ENCODE measurements at regions not wholly inside any gene's neighbourhood (a gene's known extent, or its start where the extent isn't known, plus 50 kb on each side); places are given as distances from the start of the nearest gene placed in this dataset.

GRCh38 chr13:84646957-84647356 lies 764.7 kb upstream of the SLITRK1 start:
- intact Hi-C loops (cut with DNase I) = no loop called here
- no peak for DNase-seq
- no peaks in the 10 kb centered on the region for H3K4me1 ChIP-seq (ENCODE audit: insufficient read depth)
- no peak overlapping the region for H3K27ac ChIP-seq
- H3K9me3 ChIP-seq = no peaks in the 10 kb centered on the region
- no peaks in the 10 kb centered on the region for H3K36me3 ChIP-seq
- no peaks in the 10 kb centered on the region for H3K27me3 ChIP-seq
- 80 to 81% (median 80%) methylated on average over 3 of the region's 3 CpGs for WGBS, 3 donors
- H3K4me3 ChIP-seq = no peak overlapping the region
- TF ChIP-seq POLR2A (IDR thresholded peaks at IDR 0.05) = no peak
- no peak for TF ChIP-seq EP300 (IDR thresholded peaks at IDR 0.05)
- TF ChIP-seq CTCF (IDR thresholded peaks at IDR 0.05) = no peak

GRCh38 chr13:84645196-84646012 lies 763.1 kb upstream of the SLITRK1 start:
- intact Hi-C loops (cut with DNase I) = no loop called here
- Histone ChIP-seq H3K4me1 (ENCODE audit: insufficient read depth) (no peaks in the 10 kb centered on the region), H3K36me3 (no peaks in the 10 kb centered on the region), H3K27me3 (no peaks in the 10 kb centered on the region), H3K27ac (no peak overlapping the region), H3K9me3 (no peaks in the 10 kb centered on the region), H3K4me3 (no peak overlapping the region)
- DNase-seq = no peak
- TF ChIP-seq CTCF (IDR thresholded peaks at IDR 0.05) (no peak), POLR2A (IDR thresholded peaks at IDR 0.05) (no peak)
- 44 to 54% (median 45%) methylated on average over 4 of the region's 4 CpGs for WGBS, 3 donors

- Histone ChIP-seq H3K36me3 (no peaks in the 10 kb centered on the region), H3K9me3 (no peaks in the 10 kb centered on the region), H3K27me3 (no peaks in the 10 kb centered on the region), H3K27ac (no peak overlapping the region), H3K4me1 (ENCODE audit: insufficient read depth) (no peaks in the 10 kb centered on the region), H3K4me3 (no peak overlapping the region)
- DNase-seq = no peak
- intact Hi-C loops (cut with DNase I) = no loop called here
- TF ChIP-seq CTCF (IDR thresholded peaks at IDR 0.05) (no peak), POLR2A (IDR thresholded peaks at IDR 0.05) (no peak), EP300 (IDR thresholded peaks at IDR 0.05) (no peak)
- 93 to 100% (median 96%) methylated on average over 1 of the region's 1 CpG for WGBS, 3 donors
Measured at GRCh38 chr13:84641491-84641890, 759.2 kb upstream of the SLITRK1 start.

GRCh38 chr13:84640691-84641090 lies 758.4 kb upstream of the SLITRK1 start:
- Histone ChIP-seq H3K27me3 (no peaks in the 10 kb centered on the region), H3K4me1 (ENCODE audit: insufficient read depth) (no peaks in the 10 kb centered on the region), H3K9me3 (no peaks in the 10 kb centered on the region), H3K27ac (no peak overlapping the region), H3K4me3 (no peak overlapping the region), H3K36me3 (no peaks in the 10 kb centered on the region)
- intact Hi-C loops (cut with DNase I) = no loop called here
- TF ChIP-seq POLR2A (IDR thresholded peaks at IDR 0.05) = no peak
- TF ChIP-seq CTCF (IDR thresholded peaks at IDR 0.05) = no peak
- TF ChIP-seq EP300 (IDR thresholded peaks at IDR 0.05) = no peak
- no peak for DNase-seq
- WGBS, 3 donors = 3 to 95% (median 44%) methylated on average over 1 of the region's 1 CpG
